ENCODE measurements at regions not wholly inside any gene's neighbourhood (a gene's known extent, or its start where the extent isn't known, plus 50 kb on each side); places are given as distances from the start of the nearest gene placed in this dataset.

GRCh38 chr7:66500087-66500486, 128.6 kb upstream of the KCTD7 start:
- TF ChIP-seq CTCF (IDR thresholded peaks at IDR 0.05), result no peak
- TF ChIP-seq POLR2A (IDR thresholded peaks at IDR 0.05), result no peak
